LNCAP (cell line): ENCODE measurements at regions not wholly inside any gene's neighbourhood (a gene's known extent, or its start where the extent isn't known, plus 50 kb on each side); places are given as distances from the start of the nearest gene placed in this dataset.

ENCODE experiments used
- TF ChIP-seq, protein P1 (sequence below): fragments of 450-650 bp; IDR thresholded peaks from 2 replicates; pipeline ENCODE4 v1.5.1; 2017; ENCODE audit warnings: mild to moderate bottlenecking

DNA sequence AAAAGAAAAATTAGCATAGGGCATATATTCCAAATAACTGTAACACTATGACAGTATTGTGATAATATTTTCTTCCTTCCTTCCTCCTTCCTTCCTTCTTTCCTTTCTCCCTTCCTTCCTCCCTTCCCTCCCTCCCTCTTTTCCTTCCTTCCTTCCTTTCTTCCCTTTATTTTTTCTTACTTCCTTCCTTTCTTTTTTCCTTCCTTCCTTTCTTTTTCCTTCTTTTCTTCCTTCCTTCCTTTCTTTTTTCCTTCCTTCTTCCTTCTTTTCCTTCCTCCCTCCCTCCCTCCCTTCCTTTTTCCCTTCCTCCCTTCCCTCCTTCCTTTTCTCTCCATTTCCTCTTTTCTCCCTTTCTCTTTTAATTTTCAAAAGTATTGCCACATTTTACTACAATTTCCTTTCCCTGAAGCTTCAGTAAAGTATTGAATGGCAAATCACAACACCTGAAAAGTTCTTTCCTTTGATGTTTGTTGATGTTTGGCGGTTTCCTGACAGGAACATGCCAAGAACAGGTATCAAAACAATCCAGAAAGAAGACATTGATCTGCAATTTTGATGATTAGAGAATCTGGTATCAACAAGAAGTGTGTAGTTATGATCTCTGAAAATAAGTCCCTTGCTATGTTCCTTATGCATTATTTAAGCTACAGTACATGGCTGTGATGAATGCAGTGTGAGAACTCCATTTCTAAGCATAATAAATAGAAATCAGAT lies 253.1 kb upstream of the EDIL3 start:
- TF ChIP-seq, protein P1, sequence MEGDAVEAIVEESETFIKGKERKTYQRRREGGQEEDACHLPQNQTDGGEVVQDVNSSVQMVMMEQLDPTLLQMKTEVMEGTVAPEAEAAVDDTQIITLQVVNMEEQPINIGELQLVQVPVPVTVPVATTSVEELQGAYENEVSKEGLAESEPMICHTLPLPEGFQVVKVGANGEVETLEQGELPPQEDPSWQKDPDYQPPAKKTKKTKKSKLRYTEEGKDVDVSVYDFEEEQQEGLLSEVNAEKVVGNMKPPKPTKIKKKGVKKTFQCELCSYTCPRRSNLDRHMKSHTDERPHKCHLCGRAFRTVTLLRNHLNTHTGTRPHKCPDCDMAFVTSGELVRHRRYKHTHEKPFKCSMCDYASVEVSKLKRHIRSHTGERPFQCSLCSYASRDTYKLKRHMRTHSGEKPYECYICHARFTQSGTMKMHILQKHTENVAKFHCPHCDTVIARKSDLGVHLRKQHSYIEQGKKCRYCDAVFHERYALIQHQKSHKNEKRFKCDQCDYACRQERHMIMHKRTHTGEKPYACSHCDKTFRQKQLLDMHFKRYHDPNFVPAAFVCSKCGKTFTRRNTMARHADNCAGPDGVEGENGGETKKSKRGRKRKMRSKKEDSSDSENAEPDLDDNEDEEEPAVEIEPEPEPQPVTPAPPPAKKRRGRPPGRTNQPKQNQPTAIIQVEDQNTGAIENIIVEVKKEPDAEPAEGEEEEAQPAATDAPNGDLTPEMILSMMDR, result no peak

GRCh38 chr5:84635235-84636055 lies 250.8 kb upstream of the EDIL3 start:
- TF ChIP-seq, protein P1, result no peak

GRCh38 chr5:84634256-84634655 lies 249.6 kb upstream of the EDIL3 start:
- TF ChIP-seq, protein P1, result no peak

DNA sequence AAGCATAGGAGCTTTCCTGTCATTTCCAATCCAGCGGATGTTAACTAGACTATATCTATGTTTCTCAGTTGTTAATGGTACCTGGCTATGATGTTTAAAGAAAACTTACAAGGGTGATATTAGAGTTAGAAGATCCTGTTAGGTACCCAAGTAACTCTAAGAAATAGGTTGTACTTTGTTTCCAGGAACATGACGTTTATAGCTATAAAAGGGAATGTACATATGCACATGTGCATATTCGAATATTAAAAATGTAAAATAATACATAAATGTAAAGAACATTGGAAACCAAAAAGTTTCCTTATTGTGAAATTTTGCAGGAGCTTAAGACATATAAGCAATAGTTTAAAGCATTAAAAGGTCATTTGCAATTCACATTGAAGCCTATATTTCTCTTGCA lies 247.7 kb upstream of the EDIL3 start:
- TF ChIP-seq, protein P1, result no peak

DNA sequence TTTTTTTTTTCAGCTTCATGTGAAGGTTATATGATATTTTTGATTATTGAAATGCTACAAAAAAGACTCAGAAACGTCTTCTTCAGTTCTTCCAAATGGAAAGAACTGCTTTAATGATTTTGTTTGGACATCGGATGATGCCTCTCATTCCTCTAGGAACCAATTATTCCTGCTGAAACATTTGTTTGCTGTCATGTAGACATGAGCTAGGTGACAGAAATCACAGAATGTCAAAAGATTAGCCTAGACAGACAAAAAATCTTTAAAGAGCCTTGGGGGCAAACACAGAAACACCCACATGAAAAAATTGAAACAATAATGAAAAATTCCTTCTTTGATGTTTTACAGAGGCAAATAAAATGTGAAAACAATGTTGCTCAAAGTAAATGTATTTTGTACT lies 244.2 kb upstream of the EDIL3 start:
- TF ChIP-seq, protein P1, result no peak

DNA sequence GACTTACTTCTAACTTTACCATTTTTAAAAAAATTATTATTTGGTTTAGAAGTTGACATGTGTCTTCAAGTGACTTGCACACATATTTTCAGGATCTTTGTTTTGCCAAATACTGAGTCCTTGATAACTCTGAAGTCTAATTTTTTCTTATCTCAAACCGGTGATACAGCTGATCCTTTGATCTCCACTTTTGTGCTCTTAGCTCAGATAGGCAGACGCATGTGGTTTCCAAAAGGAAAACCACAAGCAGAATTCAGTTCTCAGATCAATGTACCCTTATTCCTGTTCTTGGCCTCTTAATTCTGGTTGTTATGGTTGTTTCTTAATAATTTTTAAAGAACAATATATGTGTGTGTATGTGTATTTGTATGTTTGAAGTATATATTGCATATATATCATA lies 238.3 kb upstream of the EDIL3 start:
- TF ChIP-seq, protein P1, result no peak

- TF ChIP-seq, protein P1, result no peak
These were observed 237.8 kb upstream of the EDIL3 start for GRCh38 chr5:84622461-84622860.
